ENCODE measurements at regions not wholly inside any gene's neighbourhood (a gene's known extent, or its start where the extent isn't known, plus 50 kb on each side); places are given as distances from the start of the nearest gene placed in this dataset.
A peak's percentile ranks its signal among the peaks of the same experiment; 100 is the strongest.

GRCh38 chr2:5111581-5111980, 580.6 kb upstream of the SOX11 start:
- Mint-ChIP-seq H3K27me3 (ENCODE audit: insufficient read depth, unreplicated experiment) (no peaks in the 10 kb centered on the region), H3K4me1 (ENCODE audit: insufficient read depth, unreplicated experiment) (no peaks in the 10 kb centered on the region), H3K9me3 (ENCODE audit: unreplicated experiment) (peaks cover 27% of the 10 kb centered on the region), H3K4me3 (ENCODE audit: unreplicated experiment) (no peak overlapping the region), H3K36me3 (ENCODE audit: insufficient read depth, unreplicated experiment) (no peaks in the 10 kb centered on the region), H3K27ac (ENCODE audit: low read depth, unreplicated experiment) (no peak overlapping the region)
- BruUV-seq (replicated peaks), result no TSS peak
- TF ChIP-seq, protein P1, sequence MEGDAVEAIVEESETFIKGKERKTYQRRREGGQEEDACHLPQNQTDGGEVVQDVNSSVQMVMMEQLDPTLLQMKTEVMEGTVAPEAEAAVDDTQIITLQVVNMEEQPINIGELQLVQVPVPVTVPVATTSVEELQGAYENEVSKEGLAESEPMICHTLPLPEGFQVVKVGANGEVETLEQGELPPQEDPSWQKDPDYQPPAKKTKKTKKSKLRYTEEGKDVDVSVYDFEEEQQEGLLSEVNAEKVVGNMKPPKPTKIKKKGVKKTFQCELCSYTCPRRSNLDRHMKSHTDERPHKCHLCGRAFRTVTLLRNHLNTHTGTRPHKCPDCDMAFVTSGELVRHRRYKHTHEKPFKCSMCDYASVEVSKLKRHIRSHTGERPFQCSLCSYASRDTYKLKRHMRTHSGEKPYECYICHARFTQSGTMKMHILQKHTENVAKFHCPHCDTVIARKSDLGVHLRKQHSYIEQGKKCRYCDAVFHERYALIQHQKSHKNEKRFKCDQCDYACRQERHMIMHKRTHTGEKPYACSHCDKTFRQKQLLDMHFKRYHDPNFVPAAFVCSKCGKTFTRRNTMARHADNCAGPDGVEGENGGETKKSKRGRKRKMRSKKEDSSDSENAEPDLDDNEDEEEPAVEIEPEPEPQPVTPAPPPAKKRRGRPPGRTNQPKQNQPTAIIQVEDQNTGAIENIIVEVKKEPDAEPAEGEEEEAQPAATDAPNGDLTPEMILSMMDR (IDR thresholded peaks at IDR 0.05; ENCODE audit: unreplicated experiment), result no peak
- peak; percentile 11 for DNase-seq (ENCODE audit: unreplicated experiment)
- POLR2A ChIA-PET, result no interaction called here
- CTCF ChIA-PET, result no interaction called here
- intact Hi-C loops (cut with micrococcal nuclease), result no loop called here

- intact Hi-C loops (cut with micrococcal nuclease), result no loop called here
These were observed 573.1 kb upstream of the SOX11 start for GRCh38 chr2:5119046-5119445.

GRCh38 chr2:5121121-5121520, 571.1 kb upstream of the SOX11 start:
- POLR2A ChIA-PET, result no interaction called here
- BruUV-seq (replicated peaks), result no TSS peak
- DNase-seq (ENCODE audit: unreplicated experiment), result no peak
- Mint-ChIP-seq H3K36me3 (ENCODE audit: insufficient read depth, unreplicated experiment) (no peaks in the 10 kb centered on the region), H3K27me3 (ENCODE audit: insufficient read depth, unreplicated experiment) (no peaks in the 10 kb centered on the region), H3K27ac (ENCODE audit: low read depth, unreplicated experiment) (no peak overlapping the region), H3K4me1 (ENCODE audit: insufficient read depth, unreplicated experiment) (no peaks in the 10 kb centered on the region), H3K9me3 (ENCODE audit: unreplicated experiment) (peaks cover 7% of the 10 kb centered on the region), H3K4me3 (ENCODE audit: unreplicated experiment) (no peak overlapping the region)
- CTCF ChIA-PET, result no interaction called here
- TF ChIP-seq, protein P1 (IDR thresholded peaks at IDR 0.05; ENCODE audit: unreplicated experiment), result no peak
- intact Hi-C loops (cut with micrococcal nuclease), result no loop called here

More at GRCh38 chr2:5119046-5119445, 573.1 kb upstream of the SOX11 start:
- DNase-seq (ENCODE audit: unreplicated experiment), result no peak
- Mint-ChIP-seq H3K4me3 (ENCODE audit: unreplicated experiment) (no peak overlapping the region), H3K27ac (ENCODE audit: low read depth, unreplicated experiment) (no peak overlapping the region), H3K36me3 (ENCODE audit: insufficient read depth, unreplicated experiment) (no peaks in the 10 kb centered on the region), H3K4me1 (ENCODE audit: insufficient read depth, unreplicated experiment) (no peaks in the 10 kb centered on the region), H3K27me3 (ENCODE audit: insufficient read depth, unreplicated experiment) (no peaks in the 10 kb centered on the region), H3K9me3 (ENCODE audit: unreplicated experiment) (peaks cover 8% of the 10 kb centered on the region)
- ChIA-PET CTCF (no interaction called here), POLR2A (no interaction called here)
- TF ChIP-seq, protein P1 (IDR thresholded peaks at IDR 0.05; ENCODE audit: unreplicated experiment), result no peak
- no TSS peak for BruUV-seq (replicated peaks)

DNA sequence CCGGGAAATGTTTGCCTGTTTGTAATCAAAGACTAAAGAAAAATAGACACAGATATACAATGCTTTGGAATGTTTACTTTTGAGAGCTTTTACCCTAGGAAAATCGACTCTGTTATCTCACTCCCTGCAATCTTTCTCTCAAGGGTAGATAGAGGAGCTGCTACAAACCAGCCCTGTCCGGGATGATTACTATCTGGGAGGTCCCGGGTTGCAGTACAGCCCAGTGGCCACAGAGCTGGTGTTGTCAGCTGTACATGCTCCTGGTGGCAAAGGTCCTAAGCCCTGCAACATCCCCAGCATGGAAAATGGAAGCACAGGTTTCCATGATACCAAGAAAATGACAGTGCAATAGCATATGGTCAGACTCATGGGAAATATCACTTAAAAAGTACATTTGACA, 570.5 kb upstream of the SOX11 start:
- no peak overlapping the region for H3K27ac Mint-ChIP-seq (ENCODE audit: low read depth, unreplicated experiment)
- TF ChIP-seq, protein P1 (IDR thresholded peaks at IDR 0.05; ENCODE audit: unreplicated experiment), result no peak
- ChIA-PET POLR2A (no interaction called here), CTCF (no interaction called here)
- H3K27me3 Mint-ChIP-seq (ENCODE audit: insufficient read depth, unreplicated experiment), result no peaks in the 10 kb centered on the region
- H3K36me3 Mint-ChIP-seq (ENCODE audit: insufficient read depth, unreplicated experiment), result no peaks in the 10 kb centered on the region
- H3K4me1 Mint-ChIP-seq (ENCODE audit: insufficient read depth, unreplicated experiment), result no peaks in the 10 kb centered on the region
- intact Hi-C loops (cut with micrococcal nuclease), result no loop called here
- H3K4me3 Mint-ChIP-seq (ENCODE audit: unreplicated experiment), result no peak overlapping the region
- BruUV-seq (replicated peaks), result no TSS peak
- DNase-seq (ENCODE audit: unreplicated experiment), result no peak
- H3K9me3 Mint-ChIP-seq (ENCODE audit: unreplicated experiment), result peaks cover 2% of the 10 kb centered on the region
